GM18508 (cell line): ENCODE measurements at regions not wholly inside any gene's neighbourhood (a gene's known extent, or its start where the extent isn't known, plus 50 kb on each side); places are given as distances from the start of the nearest gene placed in this dataset.

Experiments used
- ATAC-seq: cut with Tn5 transposase; IDR thresholded peaks from one replicate; pipeline ENCODE4 v1.9.1; 2021; ENCODE audit warnings: moderate number of reproducible peaks; ENCODE audit not compliant: insufficient read depth, unreplicated experiment

- no peak for ATAC-seq
Observed at GRCh38 chr7:132072873-132073272, 503.4 kb downstream of the PLXNA4 start.

GRCh38 chr7:132072165-132072564 lies 504.1 kb downstream of the PLXNA4 start:
- no peak for ATAC-seq

GRCh38 chr7:132069306-132069705 lies 507.0 kb downstream of the PLXNA4 start:
- ATAC-seq = no peak

- ATAC-seq = no peak
Observed at GRCh38 chr7:132066761-132067171, 509.5 kb downstream of the PLXNA4 start.

GRCh38 chr7:132065989-132066603 lies 509.7 kb upstream of the PODXL start:
- ATAC-seq = no peak

GRCh38 chr7:132065193-132065988 lies 509.0 kb upstream of the PODXL start:
- no peak for ATAC-seq

- no peak for ATAC-seq
Observed at GRCh38 chr7:132063800-132064199, 507.4 kb upstream of the PODXL start.

GRCh38 chr7:132061937-132062336 lies 505.5 kb upstream of the PODXL start:
- no peak for ATAC-seq

GRCh38 chr7:132059141-132059540 lies 502.7 kb upstream of the PODXL start:
- ATAC-seq = no peak

GRCh38 chr7:132055336-132056120 lies 499.1 kb upstream of the PODXL start:
- no peak for ATAC-seq

- no peak for ATAC-seq
Observed at GRCh38 chr7:132053871-132054270, 497.4 kb upstream of the PODXL start.

- ATAC-seq = no peak
Observed at GRCh38 chr7:132051311-132051710, 494.9 kb upstream of the PODXL start.

- ATAC-seq = no peak
Observed at GRCh38 chr7:132049462-132050304, 493.3 kb upstream of the PODXL start.

GRCh38 chr7:132045481-132045980 lies 489.1 kb upstream of the PODXL start:
- ATAC-seq = no peak

- ATAC-seq = no peak
Observed at GRCh38 chr7:132045002-132045401, 488.6 kb upstream of the PODXL start.

- ATAC-seq = no peak
Observed at GRCh38 chr7:132044247-132044646, 487.8 kb upstream of the PODXL start.

GRCh38 chr7:132041108-132041507 lies 484.7 kb upstream of the PODXL start:
- no peak for ATAC-seq

GRCh38 chr7:132035517-132036362 lies 479.3 kb upstream of the PODXL start:
- no peak for ATAC-seq

GRCh38 chr7:132034748-132035416 lies 478.5 kb upstream of the PODXL start:
- no peak for ATAC-seq
